PC-3 (cell line): ENCODE measurements at regions not wholly inside any gene's neighbourhood (a gene's known extent, or its start where the extent isn't known, plus 50 kb on each side); places are given as distances from the start of the nearest gene placed in this dataset.
"Not testable (repeated sequence)": the region's sequence is repeated elsewhere in the genome, so short reads cannot be mapped to it uniquely, and the experiment has no call there.

Source experiments
- ATAC-seq: fragments of 200-7000 bp; cut with Tn5 transposase; 2 replicates; pipeline ENCODE4 v1.9.1; 2020; ENCODE audit warnings: mild to moderate bottlenecking, moderate library complexity
- BruUV-seq: library from RNA; stranded (reverse); fragments of 400-500 nt; replicated peaks from 2 replicates; lab custom pipeline; 2021; lab: Mats Ljungman, UMichigan
- CTCF ChIA-PET: fragments of 300-600 bp; sonication (Branson Sonifier 250); formaldehyde crosslinking; loops from one replicate; lab custom pipeline; 2022; ENCODE audit warnings: antibody characterized with exemption; lab: Charles Lee
- POLR2A ChIA-PET: fragments of 300-600 bp; sonication (Branson Sonifier 250); formaldehyde crosslinking; loops from one replicate; lab custom pipeline; 2022; ENCODE audit warnings: antibody characterized with exemption; ENCODE audit not compliant: unreplicated experiment; lab: Charles Lee
- DNase-seq: peaks from one replicate; pipeline ENCODE4 v3.0.0-alpha.2; 2015
- H2AFZ ChIP-seq: fragments of 300-600 bp; sonication (generic); 2 replicates; pipeline ENCODE4 v1.6.0; 2016; ENCODE audit warnings: antibody characterized with exemption, low read length
- H3F3A ChIP-seq: fragments of 300-600 bp; sonication (generic); one replicate; pipeline ENCODE4 v1.6.0; 2017; ENCODE audit warnings: antibody characterized with exemption, low read length, control low read depth, mild to moderate bottlenecking; ENCODE audit not compliant: unreplicated experiment
- H3K27ac ChIP-seq: fragments of 300-600 bp; sonication (generic); 2 replicates; pipeline ENCODE4 v1.5.1; 2016; ENCODE audit warnings: mild to moderate bottlenecking, low read length
- H3K27me3 ChIP-seq: fragments of 300-600 bp; sonication (generic); 2 replicates; pipeline ENCODE4 v1.6.1; 2016; ENCODE audit warnings: low read length, mixed read lengths
- H3K36me3 ChIP-seq: fragments of 300-600 bp; sonication (generic); 2 replicates; pipeline ENCODE4 v1.6.1; 2016; ENCODE audit warnings: low read depth, mixed run types, low read length, mixed read lengths
- H3K4me1 ChIP-seq: fragments of 300-600 bp; sonication (generic); 2 replicates; pipeline ENCODE4 v1.5.1; 2016; ENCODE audit warnings: low read length; ENCODE audit not compliant: insufficient read depth
- H3K4me2 ChIP-seq: fragments of 300-600 bp; sonication (generic); 2 replicates; pipeline ENCODE4 v1.6.0; 2016; ENCODE audit warnings: low read length
- H3K4me3 ChIP-seq: fragments of 300-600 bp; sonication (generic); 2 replicates; pipeline ENCODE4 v1.5.1; 2016; ENCODE audit warnings: mild to moderate bottlenecking, low read length, mixed read lengths
- H3K79me2 ChIP-seq: fragments of 300-600 bp; sonication (generic); 2 replicates; pipeline ENCODE4 v1.6.1; 2017; ENCODE audit warnings: low read length, mixed read lengths
- H3K9ac ChIP-seq: fragments of 300-600 bp; sonication (generic); 2 replicates; pipeline ENCODE4 v1.6.0; 2016; ENCODE audit warnings: mild to moderate bottlenecking, low read length
- H3K9me2 ChIP-seq: fragments of 300-600 bp; sonication (generic); replicated peaks from 2 replicates; pipeline ENCODE4 v1.6.1; 2016; ENCODE audit warnings: mixed run types, low read length, mixed read lengths
- H3K9me3 ChIP-seq: fragments of 300-600 bp; sonication (generic); 2 replicates; pipeline ENCODE4 v1.6.1; 2016; ENCODE audit warnings: low read length, mixed read lengths
- H4K20me1 ChIP-seq: fragments of 300-600 bp; sonication (generic); 2 replicates; pipeline ENCODE4 v1.6.1; 2016; ENCODE audit warnings: low read length, mixed read lengths
- CTCF ChIP-seq: fragments of 300-600 bp; sonication (generic); conservative IDR thresholded peaks from 2 replicates; pipeline ENCODE4 v1.5.1; 2017; ENCODE audit warnings: antibody characterized with exemption, low read depth, mild to moderate bottlenecking, low read length
- EZH2 ChIP-seq: fragments of 300-600 bp; sonication (generic); IDR thresholded peaks from one replicate; pipeline ENCODE4 v1.6.1; 2017; ENCODE audit warnings: antibody characterized with exemption, mild to moderate bottlenecking, low read length; ENCODE audit not compliant: unreplicated experiment
- EZH2phosphoT487 ChIP-seq: fragments of 300-600 bp; sonication (generic); IDR thresholded peaks from 2 replicates; pipeline ENCODE4 v1.6.1; 2018; ENCODE audit warnings: mild to moderate bottlenecking, antibody characterized with exemption, low read length, borderline replicate concordance
- intact Hi-C: fragments of 100-400 bp; cut with micrococcal nuclease; formaldehyde crosslinking; loops from 2 replicates; pipeline ENCODE4 v1.9.0; 2023

GRCh38 chr2:15823459-15824396, 116.6 kb upstream of the MYCN start:
- no peaks in the 10 kb centered on the region for H3F3A ChIP-seq
- no peak for DNase-seq
- ATAC-seq: no peak
- no peaks in the 10 kb centered on the region for H3K9me2 ChIP-seq
- H3K36me3 ChIP-seq: no peaks in the 10 kb centered on the region
- no peaks in the 10 kb centered on the region for H3K79me2 ChIP-seq
- H3K9ac ChIP-seq: no peak overlapping the region
- BruUV-seq: no TSS peak
- no peak overlapping the region for H3K27ac ChIP-seq
- H3K4me2 ChIP-seq: no peak overlapping the region
- H2AFZ ChIP-seq: no peak overlapping the region
- no peak for TF ChIP-seq EZH2phosphoT487
- CTCF ChIA-PET: no interaction called here
- intact Hi-C loops: no loop called here
- POLR2A ChIA-PET: no interaction called here
- H4K20me1 ChIP-seq: no peaks in the 10 kb centered on the region
- no peaks in the 10 kb centered on the region for H3K9me3 ChIP-seq
- H3K4me1 ChIP-seq: no peaks in the 10 kb centered on the region
- no peak overlapping the region for H3K4me3 ChIP-seq
- H3K27me3 ChIP-seq: peaks cover 18% of the 10 kb centered on the region

GRCh38 chr2:15824467-15824866, 115.9 kb upstream of the MYCN start:
- DNase-seq, H3K36me3 ChIP-seq, H4K20me1 ChIP-seq, H3K27ac ChIP-seq, H3K4me1 ChIP-seq, H3K9ac ChIP-seq, CTCF ChIA-PET, H3K79me2 ChIP-seq, H3F3A ChIP-seq, H3K4me3 ChIP-seq, H3K9me3 ChIP-seq, POLR2A ChIA-PET, BruUV-seq, ATAC-seq, H3K4me2 ChIP-seq, H3K9me2 ChIP-seq, H2AFZ ChIP-seq, intact Hi-C loops: not testable (repeated sequence)
- H3K27me3 ChIP-seq: peaks cover 18% of the 10 kb centered on the region

GRCh38 chr2:15825276-15825980, 114.9 kb upstream of the MYCN start:
- H3K79me2 ChIP-seq: no peaks in the 10 kb centered on the region
- H3K9ac ChIP-seq: no peak overlapping the region
- H3K4me3 ChIP-seq: no peak overlapping the region
- H3K9me2 ChIP-seq: no peaks in the 10 kb centered on the region
- no peak for ATAC-seq
- H3K4me2 ChIP-seq: no peak overlapping the region
- no peak overlapping the region for H3K27ac ChIP-seq
- BruUV-seq: no TSS peak
- peaks cover 18% of the 10 kb centered on the region for H3K27me3 ChIP-seq
- no peaks in the 10 kb centered on the region for H4K20me1 ChIP-seq
- no peaks in the 10 kb centered on the region for H3F3A ChIP-seq
- no peak overlapping the region for H2AFZ ChIP-seq
- no peaks in the 10 kb centered on the region for H3K36me3 ChIP-seq
- intact Hi-C loops: no loop called here
- TF ChIP-seq EZH2 (no peak), CTCF (no peak), EZH2phosphoT487 (no peak)
- no peak for DNase-seq
- POLR2A ChIA-PET: no interaction called here
- CTCF ChIA-PET: no interaction called here
- no peaks in the 10 kb centered on the region for H3K4me1 ChIP-seq
- no peaks in the 10 kb centered on the region for H3K9me3 ChIP-seq
